Tibial nerve (tissue), 3 donors: ENCODE measurements at regions not wholly inside any gene's neighbourhood (a gene's known extent, or its start where the extent isn't known, plus 50 kb on each side); places are given as distances from the start of the nearest gene placed in this dataset.

Source experiments
- POLR2A ChIP-seq, 2 donors: fragments of 450-650 bp; IDR thresholded peaks; one replicate each; pipeline ENCODE4 v1.6.1; 2017; ENCODE audit warnings: antibody characterized with exemption in 2 of 2, mild to moderate bottlenecking in 2 of 2, moderate library complexity in 2 of 2
- TF ChIP-seq, protein P1 (sequence below), 5 experiments: fragments of 200-600 bp in 3 of 5; fragments of 450-650 bp in 2 of 5; sonication (generic) in 3 of 5; IDR thresholded peaks; one replicate each; pipeline ENCODE4 v1.5.1; 2016 to 2019; ENCODE audit warnings: antibody characterized with exemption in 5 of 5, mild to moderate bottlenecking in 3 of 5, moderate library complexity in 2 of 5

DNA sequence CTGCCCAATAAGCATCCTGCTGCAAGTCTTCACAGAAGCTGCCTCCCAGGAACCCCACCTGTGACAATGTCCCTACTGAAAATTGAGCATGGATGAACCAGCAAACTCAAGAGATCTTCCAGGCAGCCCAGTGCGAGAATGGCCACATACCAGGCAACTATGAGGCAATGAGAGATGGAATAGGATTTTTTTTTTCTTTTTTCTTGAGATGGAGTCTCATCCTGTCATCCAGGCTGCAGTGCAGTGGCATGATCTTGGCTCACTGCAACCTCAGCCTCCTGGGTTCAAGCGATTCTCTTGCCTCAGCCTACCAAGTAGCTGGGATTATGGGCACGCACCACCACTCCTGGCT is 60.9 kb upstream of the ARL8B start:
- no peak for TF ChIP-seq POLR2A (IDR thresholded peaks at IDR 0.05)
- TF ChIP-seq, protein P1, sequence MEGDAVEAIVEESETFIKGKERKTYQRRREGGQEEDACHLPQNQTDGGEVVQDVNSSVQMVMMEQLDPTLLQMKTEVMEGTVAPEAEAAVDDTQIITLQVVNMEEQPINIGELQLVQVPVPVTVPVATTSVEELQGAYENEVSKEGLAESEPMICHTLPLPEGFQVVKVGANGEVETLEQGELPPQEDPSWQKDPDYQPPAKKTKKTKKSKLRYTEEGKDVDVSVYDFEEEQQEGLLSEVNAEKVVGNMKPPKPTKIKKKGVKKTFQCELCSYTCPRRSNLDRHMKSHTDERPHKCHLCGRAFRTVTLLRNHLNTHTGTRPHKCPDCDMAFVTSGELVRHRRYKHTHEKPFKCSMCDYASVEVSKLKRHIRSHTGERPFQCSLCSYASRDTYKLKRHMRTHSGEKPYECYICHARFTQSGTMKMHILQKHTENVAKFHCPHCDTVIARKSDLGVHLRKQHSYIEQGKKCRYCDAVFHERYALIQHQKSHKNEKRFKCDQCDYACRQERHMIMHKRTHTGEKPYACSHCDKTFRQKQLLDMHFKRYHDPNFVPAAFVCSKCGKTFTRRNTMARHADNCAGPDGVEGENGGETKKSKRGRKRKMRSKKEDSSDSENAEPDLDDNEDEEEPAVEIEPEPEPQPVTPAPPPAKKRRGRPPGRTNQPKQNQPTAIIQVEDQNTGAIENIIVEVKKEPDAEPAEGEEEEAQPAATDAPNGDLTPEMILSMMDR (IDR thresholded peaks at IDR 0.05): no peak
